Neuronal stem cell (in vitro differentiated cells): ENCODE measurements at regions not wholly inside any gene's neighbourhood (a gene's known extent, or its start where the extent isn't known, plus 50 kb on each side); places are given as distances from the start of the nearest gene placed in this dataset.
A peak's percentile ranks its signal among the peaks of the same experiment; 100 is the strongest.

Experiments
- DNase-seq: peaks from one replicate; pipeline ENCODE4 v3.0.0-alpha.2; 2013; ENCODE audit warnings: low spot score
- H2AFZ ChIP-seq: one replicate; pipeline ENCODE4 v1.6.1; 2013; ENCODE audit warnings: mild to moderate bottlenecking, low read length, inconsistent platforms
- H2AK5ac ChIP-seq: 2 replicates; pipeline ENCODE4 v1.6.1; 2013; ENCODE audit warnings: low read depth, mild to moderate bottlenecking, inconsistent platforms, low read length, moderate library complexity, mixed read lengths
- H2BK120ac ChIP-seq: 2 replicates; pipeline ENCODE4 v1.6.1; 2013; ENCODE audit warnings: low read depth, mild to moderate bottlenecking, inconsistent platforms, low read length, moderate library complexity, mixed read lengths
- H2BK12ac ChIP-seq: one replicate; pipeline ENCODE4 v1.6.1; 2013; ENCODE audit warnings: low read length, inconsistent platforms
- H2BK15ac ChIP-seq: 2 replicates; pipeline ENCODE4 v1.6.1; 2013; ENCODE audit warnings: mild to moderate bottlenecking, low read length, inconsistent platforms, mixed read lengths
- H2BK5ac ChIP-seq: one replicate; pipeline ENCODE4 v1.6.1; 2013; ENCODE audit warnings: inconsistent platforms, mild to moderate bottlenecking, low read length, moderate library complexity
- H3K14ac ChIP-seq: one replicate; pipeline ENCODE4 v1.6.1; 2013; ENCODE audit warnings: low read length, inconsistent platforms
- H3K18ac ChIP-seq: 2 replicates; pipeline ENCODE4 v1.6.1; 2013; ENCODE audit warnings: low read length, inconsistent platforms
- H3K23ac ChIP-seq: 2 replicates; pipeline ENCODE4 v1.6.1; 2013; ENCODE audit warnings: low read depth, mild to moderate bottlenecking, mixed read lengths, low read length, inconsistent platforms; ENCODE audit not compliant: poor library complexity
- H3K27ac ChIP-seq: replicated peaks from 3 replicates; pipeline ENCODE4 v1.5.1; 2013; ENCODE audit warnings: low read length, inconsistent platforms
- H3K27me3 ChIP-seq, 3 experiments: 2 replicates each; pipeline ENCODE4 v1.6.1; 2013; ENCODE audit warnings: low read length in 3 of 3, mild to moderate bottlenecking in 2 of 3, inconsistent platforms in 1 of 3, low read depth in 1 of 3, mixed read lengths in 1 of 3, moderate library complexity in 1 of 3; ENCODE audit not compliant: control insufficient read depth in 3 of 3, insufficient read depth in 3 of 3
- H3K36me3 ChIP-seq, 2 donors: replicated peaks in 1 of 2; 2 replicates each; pipeline ENCODE4 v1.6.1; 2013; ENCODE audit warnings: low read length in 2 of 2; ENCODE audit not compliant: control insufficient read depth in 2 of 2, insufficient read depth in 2 of 2
- H3K4ac ChIP-seq: 2 replicates; pipeline ENCODE4 v1.6.1; 2013; ENCODE audit warnings: inconsistent platforms, mild to moderate bottlenecking, low read length, moderate library complexity
- H3K4me1 ChIP-seq, 2 donors: 1 replicate in 1 of 2; 2 replicates in 1 of 2; pipeline ENCODE4 v1.6.1; 2013; ENCODE audit warnings: low read length in 2 of 2, low read depth in 1 of 2; ENCODE audit not compliant: control insufficient read depth in 2 of 2, insufficient read depth in 1 of 2
- H3K4me2 ChIP-seq: one replicate; pipeline ENCODE4 v1.6.1; 2013; ENCODE audit warnings: mild to moderate bottlenecking, low read length, inconsistent platforms; ENCODE audit not compliant: insufficient read depth, poor library complexity, severe bottlenecking
- H3K4me3 ChIP-seq, 2 donors: 2 replicates each; pipeline ENCODE4 v1.5.1; 2013; ENCODE audit warnings: low read length in 2 of 2, mild to moderate bottlenecking in 2 of 2, inconsistent platforms in 1 of 2, moderate library complexity in 1 of 2
- H3K79me1 ChIP-seq: one replicate; pipeline ENCODE4 v1.6.1; 2013; ENCODE audit warnings: low read depth, mild to moderate bottlenecking, inconsistent platforms, low read length, moderate library complexity
- H3K9ac ChIP-seq: one replicate; pipeline ENCODE4 v1.6.1; 2013; ENCODE audit warnings: mild to moderate bottlenecking, low read depth, low read length, inconsistent platforms; ENCODE audit not compliant: poor library complexity
- H3K9me3 ChIP-seq, 2 donors: replicated peaks in 1 of 2; 2 replicates each; pipeline versions ENCODE3 to v1.6.1; 2013; ENCODE audit warnings: low read length in 2 of 2, mild to moderate bottlenecking in 2 of 2, inconsistent platforms in 1 of 2, low read depth in 1 of 2, mixed read lengths in 1 of 2, moderate library complexity in 1 of 2; ENCODE audit not compliant: control insufficient read depth in 2 of 2, insufficient read depth in 1 of 2
- H4K8ac ChIP-seq: one replicate; pipeline ENCODE4 v1.6.1; 2013; ENCODE audit warnings: low read depth, mild to moderate bottlenecking, inconsistent platforms, low read length, moderate library complexity
- H4K91ac ChIP-seq: one replicate; pipeline ENCODE4 v1.6.1; 2013; ENCODE audit warnings: low read length, low read depth, mild to moderate bottlenecking, inconsistent platforms; ENCODE audit not compliant: poor library complexity
- WGBS, 2 donors: extraction: QIAGEN DNeasy Blood & Tissue Kit; methylation state at CpG; one replicate each; pipeline ENCODE4 v1.1.7; 2013; ENCODE audit warnings: missing lambda C conversion rate in 2 of 2, mixed read lengths in 1 of 2; ENCODE audit not compliant: insufficient read length in 2 of 2, insufficient replicate concordance in 1 of 2; ENCODE audit errors: extremely low coverage in 2 of 2; 5-methylcytosine and 5-hydroxymethylcytosine counted together

GRCh38 chr6:132909742-132910141 is 95.4 kb downstream of the RPS12 start:
- H2BK120ac ChIP-seq = no peak overlapping the region
- H2BK15ac ChIP-seq = no peak overlapping the region
- H3K4me3 ChIP-seq = no peak overlapping the region
- H4K91ac ChIP-seq = no peak overlapping the region
- no peak overlapping the region for H3K23ac ChIP-seq
- no CpG with 5 or more reads among the region's 1 CpG for WGBS, 2 donors
- no peak overlapping the region for H3K4me2 ChIP-seq
- H3K9ac ChIP-seq = no peak overlapping the region
- H3K4ac ChIP-seq = no peak overlapping the region
- no peak overlapping the region for H3K14ac ChIP-seq
- H2AK5ac ChIP-seq = no peak overlapping the region
- H3K9me3 ChIP-seq = no peaks in the 10 kb centered on the region
- H3K36me3 ChIP-seq = no peaks in the 10 kb centered on the region
- H3K79me1 ChIP-seq = no peaks in the 10 kb centered on the region
- no peak overlapping the region for H2BK5ac ChIP-seq
- no peak overlapping the region for H4K8ac ChIP-seq
- H3K27ac ChIP-seq = no peak overlapping the region
- no peak overlapping the region for H2AFZ ChIP-seq
- H3K4me1 ChIP-seq = peaks cover 0 to 5% of the 10 kb centered on the region in 2 donors
- no peak overlapping the region for H3K18ac ChIP-seq
- DNase-seq = no peak
- H2BK12ac ChIP-seq = no peak overlapping the region
- no peaks in the 10 kb centered on the region for H3K27me3 ChIP-seq

DNA sequence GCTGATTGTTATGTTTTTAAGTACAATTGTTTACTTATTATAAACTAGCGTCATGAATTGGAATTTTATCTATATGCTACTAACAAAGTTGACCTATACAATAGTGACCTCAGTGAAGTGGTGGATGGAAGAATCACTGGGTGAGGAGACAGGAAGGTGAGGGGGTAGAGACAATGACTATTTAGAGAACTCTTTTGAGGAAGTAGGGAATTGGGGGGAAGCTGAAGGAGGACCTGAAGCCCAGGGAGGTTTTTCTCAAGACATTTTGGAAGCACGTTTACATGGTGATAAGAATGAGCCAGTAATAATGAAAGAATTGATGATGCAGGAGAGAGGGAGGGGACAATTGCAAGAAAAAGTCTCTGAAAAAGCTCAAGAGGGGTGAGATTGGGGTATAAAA is 96.4 kb downstream of the RPS12 start:
- DNase-seq = no peak
- Histone ChIP-seq H3K27ac (no peak overlapping the region), H3K9ac (no peak overlapping the region), H2BK12ac (no peak overlapping the region), H3K36me3 (no peaks in the 10 kb centered on the region), H3K18ac (no peak overlapping the region), H3K79me1 (no peaks in the 10 kb centered on the region), H3K4me2 (no peak overlapping the region), H3K14ac (no peak overlapping the region), H3K9me3 (no peaks in the 10 kb centered on the region), H3K4me3 (no peak overlapping the region), H3K27me3 (no peaks in the 10 kb centered on the region), H2AK5ac (no peak overlapping the region), H4K8ac (no peak overlapping the region), H2AFZ (no peak overlapping the region), H2BK15ac (no peak overlapping the region), H3K4ac (no peak overlapping the region), H3K23ac (no peak overlapping the region), H2BK5ac (no peak overlapping the region), H3K4me1 (peaks cover 0 to 5% of the 10 kb centered on the region in 2 donors), H2BK120ac (no peak overlapping the region), H4K91ac (no peak overlapping the region)
- WGBS, 2 donors = no CpG with 5 or more reads among the region's 2 CpGs

DNA sequence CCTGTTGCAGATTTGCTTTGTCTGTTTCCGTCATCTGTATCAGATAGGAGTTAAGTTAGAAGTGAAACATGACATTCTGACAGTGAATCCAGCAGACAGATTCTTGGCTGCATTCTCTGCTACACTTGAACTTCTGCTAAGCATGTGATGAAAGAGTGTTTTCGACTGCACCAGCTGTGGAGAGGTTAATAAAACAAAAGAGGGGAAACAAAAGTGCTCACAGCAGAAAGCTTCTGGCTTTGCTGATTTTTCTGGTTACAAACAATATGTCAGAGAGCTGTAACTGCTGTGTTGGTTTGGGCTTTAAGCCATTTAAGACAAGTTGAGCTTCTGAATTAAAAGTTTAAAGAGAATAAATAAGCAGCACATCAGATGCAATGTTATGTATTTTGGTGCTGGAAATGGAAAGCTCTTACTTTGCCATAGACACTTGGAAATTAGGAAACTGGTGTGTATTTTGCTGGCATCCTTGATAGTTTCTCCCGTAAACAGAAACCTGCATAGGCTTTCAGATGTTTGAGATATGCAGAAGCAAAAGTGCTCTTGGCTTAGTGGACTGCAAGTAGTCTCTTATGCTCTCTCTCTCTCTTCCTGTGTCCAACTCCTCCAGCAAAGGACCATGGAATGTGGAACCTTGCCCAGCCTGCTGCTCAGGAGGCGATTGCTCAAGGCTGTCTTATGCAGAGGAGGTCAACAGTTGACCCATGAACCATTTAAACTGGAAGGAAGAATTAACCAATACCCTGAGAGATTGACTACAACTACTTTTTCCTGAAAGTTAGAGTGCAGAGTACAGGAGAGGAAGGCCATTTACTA is 104.9 kb downstream of the RPS12 start:
- no peak for DNase-seq
- H3K4ac ChIP-seq = no peak overlapping the region
- H3K23ac ChIP-seq = no peak overlapping the region
- no peak overlapping the region for H3K4me3 ChIP-seq
- H3K27ac ChIP-seq = no peak overlapping the region
- H3K4me1 ChIP-seq = peaks cover 0 to 11% of the 10 kb centered on the region in 2 donors
- H3K4me2 ChIP-seq = no peak overlapping the region
- no peak overlapping the region for H3K9ac ChIP-seq
- no peak overlapping the region for H3K18ac ChIP-seq
- H4K8ac ChIP-seq = no peak overlapping the region
- H2BK12ac ChIP-seq = no peak overlapping the region
- H4K91ac ChIP-seq = no peak overlapping the region
- H3K27me3 ChIP-seq = no peaks in the 10 kb centered on the region
- WGBS, 2 donors = no CpG with 5 or more reads among the region's 4 CpGs
- H2AK5ac ChIP-seq = no peak overlapping the region
- H3K14ac ChIP-seq = no peak overlapping the region
- peak overlapping the region; percentile 31 for H2AFZ ChIP-seq
- H3K9me3 ChIP-seq = no peaks in the 10 kb centered on the region
- no peak overlapping the region for H2BK120ac ChIP-seq
- H2BK15ac ChIP-seq = no peak overlapping the region
- no peaks in the 10 kb centered on the region for H3K79me1 ChIP-seq
- no peaks in the 10 kb centered on the region for H3K36me3 ChIP-seq
- no peak overlapping the region for H2BK5ac ChIP-seq

DNA sequence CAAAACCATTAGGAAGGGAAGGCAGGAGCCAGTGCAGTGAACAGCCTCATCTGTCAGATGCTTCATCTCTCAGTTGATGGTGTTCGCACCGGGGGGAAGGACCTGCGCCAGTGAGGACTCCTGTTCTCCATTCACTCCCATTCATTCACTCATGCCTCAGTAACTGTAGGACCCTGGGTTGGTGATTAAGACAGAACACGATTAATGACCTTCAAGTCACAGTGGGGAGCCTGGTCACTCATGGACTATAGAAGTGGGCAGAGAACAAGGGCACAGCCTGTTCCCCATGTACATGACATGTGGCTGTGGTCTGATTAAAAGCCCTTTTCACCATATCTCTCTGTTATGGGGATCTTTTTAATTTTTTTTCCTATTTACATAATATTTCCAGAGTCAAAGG is 113.3 kb downstream of the RPS12 start:
- Histone ChIP-seq H2BK12ac (no peak overlapping the region), H2AK5ac (no peak overlapping the region), H3K4ac (no peak overlapping the region), H3K79me1 (no peaks in the 10 kb centered on the region), H3K23ac (no peak overlapping the region), H2BK5ac (no peak overlapping the region), H3K36me3 (no peaks in the 10 kb centered on the region), H4K91ac (no peak overlapping the region), H3K18ac (no peak overlapping the region), H3K4me1 (peaks cover 7 to 15% of the 10 kb centered on the region in 2 donors), H3K4me3 (no peak overlapping the region), H3K27ac (no peak overlapping the region), H2BK15ac (no peak overlapping the region), H2AFZ (no peak overlapping the region), H3K27me3 (no peaks in the 10 kb centered on the region), H2BK120ac (no peak overlapping the region), H3K14ac (no peak overlapping the region), H3K9me3 (no peaks in the 10 kb centered on the region), H3K4me2 (no peak overlapping the region), H3K9ac (no peak overlapping the region), H4K8ac (no peak overlapping the region)
- WGBS, 2 donors = no CpG with 5 or more reads among the region's 4 CpGs
- no peak for DNase-seq
